GM12865 (cell line): ENCODE measurements at regions not wholly inside any gene's neighbourhood (a gene's known extent, or its start where the extent isn't known, plus 50 kb on each side); places are given as distances from the start of the nearest gene placed in this dataset.

Experiments
- DNase-seq: peaks from one replicate; pipeline ENCODE4 v3.0.0; 2010; ENCODE audit warnings: low read depth
- H3K4me3 ChIP-seq: 2 replicates; pipeline ENCODE4 v1.5.1; 2011; ENCODE audit warnings: mild to moderate bottlenecking, low read depth, low read length, control low read depth
- CTCF ChIP-seq: IDR thresholded peaks from 2 replicates; pipeline ENCODE4 v1.5.1; 2011; ENCODE audit warnings: low read length, control low read depth, low read depth, inconsistent platforms; ENCODE audit not compliant: insufficient read depth; ENCODE audit errors: missing control alignments

- DNase-seq = no peak
- no peak overlapping the region for H3K4me3 ChIP-seq
- no peak for TF ChIP-seq CTCF
Observed at GRCh38 chr7:42747044-42747443, 164.8 kb downstream of the C7orf25 start.

GRCh38 chr7:42746214-42746613 lies 165.7 kb downstream of the C7orf25 start:
- TF ChIP-seq CTCF = no peak
- no peak for DNase-seq
- H3K4me3 ChIP-seq = no peak overlapping the region

GRCh38 chr7:42745357-42746059 lies 166.4 kb downstream of the C7orf25 start:
- TF ChIP-seq CTCF = peak; percentile 68
- peak; percentile 50 for DNase-seq

GRCh38 chr7:42744746-42745145 lies 167.1 kb downstream of the C7orf25 start:
- no peak for TF ChIP-seq CTCF
- no peak overlapping the region for H3K4me3 ChIP-seq

More at GRCh38 chr7:42745357-42746059, 166.4 kb downstream of the C7orf25 start:
- no peak overlapping the region for H3K4me3 ChIP-seq

GRCh38 chr7:42743077-42743858 lies 168.6 kb downstream of the C7orf25 start:
- no peak for DNase-seq
- no peak for TF ChIP-seq CTCF
- no peak overlapping the region for H3K4me3 ChIP-seq

More at GRCh38 chr7:42744746-42745145, 167.1 kb downstream of the C7orf25 start:
- no peak for DNase-seq

GRCh38 chr7:42742318-42742717 lies 169.6 kb downstream of the C7orf25 start:
- no peak overlapping the region for H3K4me3 ChIP-seq
- no peak for TF ChIP-seq CTCF
- DNase-seq = no peak
